H9 (cell line): ENCODE measurements at regions not wholly inside any gene's neighbourhood (a gene's known extent, or its start where the extent isn't known, plus 50 kb on each side); places are given as distances from the start of the nearest gene placed in this dataset.

ENCODE experiments used
- DNase-seq: peaks from one replicate; pipeline ENCODE4 v3.0.0-alpha.2; 2017
- H2AFZ ChIP-seq: one replicate; pipeline ENCODE4 v1.6.1; 2013; ENCODE audit warnings: mild to moderate bottlenecking, low read length, control low read depth, moderate library complexity
- H2AK5ac ChIP-seq: 2 replicates; pipeline ENCODE4 v1.6.1; 2013; ENCODE audit warnings: low read length, control low read depth, mixed read lengths; ENCODE audit not compliant: insufficient read length
- H2BK120ac ChIP-seq: one replicate; pipeline ENCODE4 v1.6.1; 2013; ENCODE audit warnings: low read depth, mild to moderate bottlenecking, low read length, control low read depth, inconsistent platforms; ENCODE audit not compliant: poor library complexity, severe bottlenecking
- H2BK12ac ChIP-seq: 2 replicates; pipeline ENCODE4 v1.6.1; 2013; ENCODE audit warnings: low read length, control low read depth, mixed read lengths, low read depth; ENCODE audit not compliant: insufficient read length
- H2BK15ac ChIP-seq: 2 replicates; pipeline ENCODE4 v1.6.1; 2013; ENCODE audit warnings: low read depth, low read length, control low read depth
- H2BK20ac ChIP-seq: one replicate; pipeline ENCODE4 v1.6.1; 2013; ENCODE audit warnings: low read depth, mild to moderate bottlenecking, low read length, control low read depth, inconsistent platforms; ENCODE audit not compliant: poor library complexity, severe bottlenecking
- H2BK5ac ChIP-seq: 2 replicates; pipeline ENCODE4 v1.6.1; 2013; ENCODE audit warnings: low read length, control low read depth, mixed read lengths; ENCODE audit not compliant: insufficient read length
- H3K14ac ChIP-seq: 2 replicates; pipeline ENCODE4 v1.6.1; 2013; ENCODE audit warnings: low read length, control low read depth; ENCODE audit not compliant: insufficient read depth
- H3K18ac ChIP-seq: 2 replicates; pipeline ENCODE4 v1.6.1; 2013; ENCODE audit warnings: low read depth, mild to moderate bottlenecking, mixed read lengths, low read length, control low read depth; ENCODE audit not compliant: insufficient read length
- H3K23ac ChIP-seq: 2 replicates; pipeline ENCODE4 v1.6.1; 2013; ENCODE audit warnings: low read length, control low read depth, mixed read lengths, low read depth; ENCODE audit not compliant: insufficient read length
- H3K23me2 ChIP-seq: 2 replicates; pipeline ENCODE4 v1.6.1; 2013; ENCODE audit warnings: low read depth, mild to moderate bottlenecking, mixed read lengths, low read length, control low read depth; ENCODE audit not compliant: insufficient read length, poor library complexity, severe bottlenecking
- H3K27ac ChIP-seq: 2 replicates; pipeline ENCODE4 v1.5.1; 2013; ENCODE audit warnings: low read length, control low read depth, mixed read lengths, low read depth; ENCODE audit not compliant: insufficient read length
- H3K27me3 ChIP-seq: 2 replicates; pipeline ENCODE4 v1.6.1; 2013; ENCODE audit warnings: low read length, control low read depth, inconsistent platforms; ENCODE audit not compliant: insufficient read depth
- H3K4ac ChIP-seq: 2 replicates; pipeline ENCODE4 v1.6.1; 2013; ENCODE audit warnings: low read depth, mild to moderate bottlenecking, control low read depth, inconsistent platforms, low read length, moderate library complexity
- H3K4me1 ChIP-seq: 2 replicates; pipeline ENCODE4 v1.6.1; 2013; ENCODE audit warnings: low read length, control low read depth, inconsistent platforms; ENCODE audit not compliant: insufficient read depth
- H3K4me2 ChIP-seq: 2 replicates; pipeline ENCODE4 v1.6.1; 2013; ENCODE audit warnings: low read length, control low read depth, mixed read lengths; ENCODE audit not compliant: insufficient read length, insufficient read depth
- H3K56ac ChIP-seq: 2 replicates; pipeline ENCODE4 v1.6.1; 2013; ENCODE audit warnings: low read depth, mild to moderate bottlenecking, mixed read lengths, low read length, control low read depth; ENCODE audit not compliant: insufficient read length
- H3K79me1 ChIP-seq: 2 replicates; pipeline ENCODE4 v1.6.1; 2013; ENCODE audit warnings: low read depth, mild to moderate bottlenecking, moderate library complexity, low read length, control low read depth, inconsistent platforms; ENCODE audit not compliant: insufficient read depth, poor library complexity, severe bottlenecking
- H3K79me2 ChIP-seq: 2 replicates; pipeline ENCODE4 v1.6.1; 2013; ENCODE audit warnings: low read length, control low read depth, inconsistent platforms; ENCODE audit not compliant: insufficient read depth
- H3K9ac ChIP-seq: 2 replicates; pipeline ENCODE4 v1.6.1; 2013; ENCODE audit warnings: low read length, control low read depth, mixed read lengths; ENCODE audit not compliant: insufficient read length; ENCODE audit errors: extremely low read depth
- H3K9me3 ChIP-seq: one replicate; pipeline ENCODE4 v1.6.1; 2013; ENCODE audit warnings: low read depth, low read length, inconsistent platforms; ENCODE audit not compliant: control insufficient read depth
- H3T11ph ChIP-seq: one replicate; pipeline ENCODE4 v1.6.1; 2013; ENCODE audit warnings: mild to moderate bottlenecking, low read length, control low read depth, inconsistent platforms
- H4K20me1 ChIP-seq: one replicate; pipeline ENCODE4 v1.6.1; 2013; ENCODE audit not compliant: control insufficient read depth, insufficient read length, insufficient read depth
- H4K5ac ChIP-seq: 2 replicates; pipeline ENCODE4 v1.6.1; 2013; ENCODE audit warnings: low read depth, mild to moderate bottlenecking, mixed read lengths, low read length, control low read depth; ENCODE audit not compliant: insufficient read length
- H4K8ac ChIP-seq: replicated peaks from 2 replicates; pipeline ENCODE4 v1.6.1; 2013; ENCODE audit warnings: low read length, control low read depth, mixed read lengths, low read depth; ENCODE audit not compliant: insufficient read length
- H4K91ac ChIP-seq: 2 replicates; pipeline ENCODE4 v1.6.1; 2013; ENCODE audit warnings: low read depth, mild to moderate bottlenecking, moderate library complexity, mixed read lengths, low read length, control low read depth; ENCODE audit not compliant: insufficient read length
- H3K27ac Mint-ChIP-seq, 3 experiments: 2 replicates in 2 of 3; 3 replicates in 1 of 3; pipeline ENCODE4 v1.8.0; 2020 to 2021; ENCODE audit warnings: mixed read lengths in 3 of 3, mild to moderate bottlenecking in 1 of 3, moderate library complexity in 1 of 3
- H3K27me3 Mint-ChIP-seq: 2 replicates; pipeline ENCODE4 v1.8.0; 2021; ENCODE audit warnings: low read depth, mild to moderate bottlenecking, moderate library complexity, mixed read lengths
- H3K36me3 Mint-ChIP-seq, 3 experiments: 2 replicates in 2 of 3; 3 replicates in 1 of 3; pipeline ENCODE4 v1.8.0; 2020 to 2021; ENCODE audit warnings: low read depth in 3 of 3, mixed read lengths in 3 of 3; ENCODE audit not compliant: insufficient read depth in 1 of 3
- H3K4me1 Mint-ChIP-seq, 2 experiments: 2 replicates each; pipeline ENCODE4 v1.8.0; 2020; ENCODE audit warnings: mixed read lengths in 2 of 2
- H3K4me3 Mint-ChIP-seq, 2 experiments: 2 replicates in 1 of 2; 3 replicates in 1 of 2; pipeline ENCODE4 v1.8.0; 2020 to 2021; ENCODE audit warnings: mild to moderate bottlenecking in 2 of 2, mixed read lengths in 2 of 2, moderate library complexity in 1 of 2
- H3K9me3 Mint-ChIP-seq, 2 experiments: 2 replicates in 1 of 2; 3 replicates in 1 of 2; pipeline ENCODE4 v1.8.0; 2020; ENCODE audit warnings: mild to moderate bottlenecking in 2 of 2, mixed read lengths in 2 of 2, moderate library complexity in 1 of 2
- WGBS: extraction: QIAGEN DNeasy Blood & Tissue Kit; methylation state at CpG from one replicate; pipeline ENCODE4 v1.1.7; 2013; ENCODE audit warnings: missing lambda C conversion rate, low lambda C conversion rate, mixed read lengths; ENCODE audit not compliant: insufficient read length; ENCODE audit errors: extremely low coverage; 5-methylcytosine and 5-hydroxymethylcytosine counted together
- TF ChIP-seq, protein P1 (sequence below): fragments of 200-600 bp; sonication (generic); conservative IDR thresholded peaks from 3 replicates; pipeline ENCODE4 v1.8.0; 2021; ENCODE audit warnings: antibody characterized with exemption, mild to moderate bottlenecking

DNA sequence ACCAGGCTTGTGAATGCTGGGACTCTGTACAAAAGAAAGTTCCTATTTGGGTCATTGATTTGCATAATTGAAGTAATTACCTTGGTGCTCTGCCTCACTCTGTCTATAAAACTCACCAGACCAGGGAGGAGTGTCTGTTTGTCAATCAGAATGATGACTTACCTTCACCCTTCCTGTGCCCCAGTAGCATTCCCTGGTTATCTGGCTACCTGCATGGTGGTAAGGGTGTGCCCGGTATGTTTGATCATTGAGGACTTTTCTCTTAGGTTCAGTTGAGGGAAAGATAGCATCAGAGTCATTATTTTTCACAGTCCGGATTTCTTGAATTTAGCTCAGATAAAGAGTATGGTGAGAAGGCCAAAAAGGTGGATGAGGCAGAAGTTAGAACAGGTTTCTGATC lies 190.0 kb downstream of the BRINP2 start:
- no peak overlapping the region for H4K8ac ChIP-seq
- no peak overlapping the region for H2BK120ac ChIP-seq
- no peak overlapping the region for H3K18ac ChIP-seq
- H2BK20ac ChIP-seq, result no peak overlapping the region
- no peaks in the 10 kb centered on the region for H3K9me3 Mint-ChIP-seq
- H3K27ac ChIP-seq, result no peak overlapping the region
- H3K27ac Mint-ChIP-seq, result no peak overlapping the region
- no peaks in the 10 kb centered on the region for H4K20me1 ChIP-seq
- no peak overlapping the region for H3K9ac ChIP-seq
- H3K27me3 Mint-ChIP-seq, result no peaks in the 10 kb centered on the region
- H3K4ac ChIP-seq, result no peak overlapping the region
- H3K36me3 Mint-ChIP-seq, result no peaks in the 10 kb centered on the region
- no peak overlapping the region for H2BK12ac ChIP-seq
- no peak overlapping the region for H3T11ph ChIP-seq
- no peak overlapping the region for H4K91ac ChIP-seq
- no peak overlapping the region for H3K56ac ChIP-seq
- H4K5ac ChIP-seq, result no peak overlapping the region
- WGBS, result no CpG with 5 or more reads among the region's 2 CpGs
- no peaks in the 10 kb centered on the region for H3K27me3 ChIP-seq
- H3K9me3 ChIP-seq, result no peaks in the 10 kb centered on the region
- H3K23me2 ChIP-seq, result no peaks in the 10 kb centered on the region
- DNase-seq, result no peak
- H3K79me2 ChIP-seq, result no peaks in the 10 kb centered on the region
- H3K79me1 ChIP-seq, result no peaks in the 10 kb centered on the region
- no peaks in the 10 kb centered on the region; the same call in 1 of the 2 replicates for H3K4me1 ChIP-seq
- 0 out of 4 replicates have a peak, but pooled peaks cover 0 to 2% of the 10 kb centered on the region in 2 experiments for H3K4me1 Mint-ChIP-seq
- no peak overlapping the region for H2AK5ac ChIP-seq
- no peak overlapping the region for H3K23ac ChIP-seq
- no peak overlapping the region for H2BK15ac ChIP-seq
- no peak overlapping the region for H3K14ac ChIP-seq
- H3K4me3 Mint-ChIP-seq, result no peak overlapping the region
- TF ChIP-seq, protein P1, sequence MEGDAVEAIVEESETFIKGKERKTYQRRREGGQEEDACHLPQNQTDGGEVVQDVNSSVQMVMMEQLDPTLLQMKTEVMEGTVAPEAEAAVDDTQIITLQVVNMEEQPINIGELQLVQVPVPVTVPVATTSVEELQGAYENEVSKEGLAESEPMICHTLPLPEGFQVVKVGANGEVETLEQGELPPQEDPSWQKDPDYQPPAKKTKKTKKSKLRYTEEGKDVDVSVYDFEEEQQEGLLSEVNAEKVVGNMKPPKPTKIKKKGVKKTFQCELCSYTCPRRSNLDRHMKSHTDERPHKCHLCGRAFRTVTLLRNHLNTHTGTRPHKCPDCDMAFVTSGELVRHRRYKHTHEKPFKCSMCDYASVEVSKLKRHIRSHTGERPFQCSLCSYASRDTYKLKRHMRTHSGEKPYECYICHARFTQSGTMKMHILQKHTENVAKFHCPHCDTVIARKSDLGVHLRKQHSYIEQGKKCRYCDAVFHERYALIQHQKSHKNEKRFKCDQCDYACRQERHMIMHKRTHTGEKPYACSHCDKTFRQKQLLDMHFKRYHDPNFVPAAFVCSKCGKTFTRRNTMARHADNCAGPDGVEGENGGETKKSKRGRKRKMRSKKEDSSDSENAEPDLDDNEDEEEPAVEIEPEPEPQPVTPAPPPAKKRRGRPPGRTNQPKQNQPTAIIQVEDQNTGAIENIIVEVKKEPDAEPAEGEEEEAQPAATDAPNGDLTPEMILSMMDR, result no peak
- no peak overlapping the region for H3K4me2 ChIP-seq
- H2AFZ ChIP-seq, result no peak overlapping the region
- no peak overlapping the region for H2BK5ac ChIP-seq
